Upper lobe of left lung (tissue), 4 donors: ENCODE measurements at regions not wholly inside any gene's neighbourhood (a gene's known extent, or its start where the extent isn't known, plus 50 kb on each side); places are given as distances from the start of the nearest gene placed in this dataset.

Source experiments
- CTCF ChIP-seq, 6 experiments: fragments of 450-650 bp in 4 of 6; fragments of 200-600 bp in 2 of 6; sonication (generic) in 2 of 6; IDR thresholded peaks; one replicate each; pipeline ENCODE4 v1.5.1; 2016 to 2019; ENCODE audit warnings: antibody characterized with exemption in 6 of 6
- POLR2A ChIP-seq, 4 donors: fragments of 450-650 bp; IDR thresholded peaks; one replicate each; pipeline ENCODE4 v1.5.1; 2016 to 2017; ENCODE audit warnings: antibody characterized with exemption in 4 of 4, mild to moderate bottlenecking in 2 of 4

DNA sequence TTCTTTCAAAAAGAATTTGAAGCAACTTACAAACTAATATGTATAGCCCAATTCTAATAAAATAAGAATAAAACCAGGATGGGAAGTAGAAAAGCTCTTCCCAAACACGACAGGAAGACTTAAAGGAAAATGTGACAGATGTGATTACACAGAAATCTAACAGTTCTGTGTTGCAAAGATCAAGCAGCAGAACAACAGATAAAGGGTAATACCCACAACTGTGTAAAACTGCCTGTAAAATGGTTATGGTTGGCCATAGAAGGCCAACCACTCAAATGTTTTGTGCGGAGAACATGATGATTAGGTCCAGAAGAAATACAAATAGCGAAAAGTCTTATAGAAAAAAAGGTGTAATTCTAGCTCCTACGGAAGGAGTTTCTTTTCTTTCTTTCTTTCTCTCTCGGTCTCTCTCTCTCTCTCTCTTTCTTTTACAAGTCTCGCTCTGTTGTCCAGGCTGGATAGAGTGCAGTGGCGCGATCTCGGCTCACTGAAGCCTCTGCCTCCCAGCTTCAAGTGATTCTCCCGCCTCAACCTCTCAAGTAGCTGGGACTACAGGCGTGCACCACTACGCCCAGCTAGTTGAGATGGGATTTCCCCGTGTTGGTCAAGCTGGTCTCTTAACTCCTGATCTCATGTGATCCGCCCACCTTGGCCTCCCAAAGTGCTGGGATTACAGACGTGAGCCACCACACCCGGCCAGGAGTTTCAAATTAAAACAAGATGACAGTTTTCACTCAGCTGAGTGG, 128.5 kb downstream of the QRSL1 start:
- TF ChIP-seq POLR2A (IDR thresholded peaks at IDR 0.05) (no peak), CTCF (IDR thresholded peaks at IDR 0.05) (no peak)
